HG03097 (cell line): ENCODE measurements at regions not wholly inside any gene's neighbourhood (a gene's known extent, or its start where the extent isn't known, plus 50 kb on each side); places are given as distances from the start of the nearest gene placed in this dataset.
"Not testable (repeated sequence)": the region's sequence is repeated elsewhere in the genome, so short reads cannot be mapped to it uniquely, and the experiment has no call there.

Experiments
- ATAC-seq: cut with Tn5 transposase; IDR thresholded peaks from one replicate; pipeline ENCODE4 v1.9.1; 2021; ENCODE audit not compliant: unreplicated experiment, low FRiP score

- no peak for ATAC-seq
These were observed 241.7 kb downstream of the SETD4 start for GRCh38 chr21:35818597-35818996.

DNA sequence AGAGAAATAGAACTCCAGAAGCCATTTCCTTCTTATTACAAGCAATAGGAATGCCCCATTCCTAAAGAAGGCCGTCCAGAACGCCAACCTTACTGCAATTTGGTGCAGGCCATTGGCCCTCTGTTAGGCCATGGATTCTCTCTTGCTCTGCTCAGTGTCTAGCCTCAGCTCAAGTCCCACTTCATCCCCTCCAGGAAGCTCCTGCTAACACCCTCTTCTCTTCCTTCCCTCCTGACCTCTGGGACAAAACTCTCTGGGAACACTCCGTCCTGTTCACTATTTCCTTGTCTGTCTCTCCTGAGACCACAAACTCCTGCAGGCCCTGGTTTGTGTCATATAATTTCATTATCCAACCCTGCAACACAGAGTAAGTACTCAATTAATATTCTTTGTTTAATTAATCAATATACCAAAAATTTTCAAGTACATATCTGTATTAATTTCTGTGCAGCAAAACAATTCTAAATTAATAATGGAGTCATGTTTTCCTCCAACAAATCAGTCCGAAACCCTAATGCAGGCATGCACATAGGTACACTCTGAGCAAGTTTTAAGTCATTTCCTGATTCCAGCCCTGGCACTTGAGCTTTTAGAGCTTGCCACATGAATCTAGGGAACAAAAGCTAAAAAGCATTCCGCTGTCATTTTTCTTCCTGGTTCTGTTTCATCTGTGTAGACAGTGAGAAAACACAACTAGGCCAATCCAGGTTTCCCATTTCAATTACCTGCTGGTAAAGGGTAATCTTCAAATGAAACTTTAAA is 245.3 kb downstream of the SETD4 start:
- no peak for ATAC-seq

DNA sequence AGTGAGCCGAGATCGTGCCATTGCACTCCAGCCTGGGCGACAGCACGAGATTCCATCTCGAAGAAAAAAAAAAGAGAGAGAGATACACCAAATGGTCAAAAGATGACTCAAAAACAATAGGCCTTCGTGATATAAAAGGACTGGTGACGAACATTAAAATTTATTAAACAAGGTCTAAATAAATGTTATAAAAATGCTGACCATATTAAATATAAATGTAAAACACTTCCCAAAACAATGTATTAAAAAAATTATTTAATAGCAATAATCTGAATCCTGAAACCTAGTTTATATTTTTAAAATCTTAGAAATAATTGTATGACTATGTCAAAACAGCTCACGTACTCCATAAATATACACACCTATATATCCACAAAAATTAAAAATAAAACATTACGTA is 247.6 kb downstream of the SETD4 start:
- ATAC-seq, result no peak

DNA sequence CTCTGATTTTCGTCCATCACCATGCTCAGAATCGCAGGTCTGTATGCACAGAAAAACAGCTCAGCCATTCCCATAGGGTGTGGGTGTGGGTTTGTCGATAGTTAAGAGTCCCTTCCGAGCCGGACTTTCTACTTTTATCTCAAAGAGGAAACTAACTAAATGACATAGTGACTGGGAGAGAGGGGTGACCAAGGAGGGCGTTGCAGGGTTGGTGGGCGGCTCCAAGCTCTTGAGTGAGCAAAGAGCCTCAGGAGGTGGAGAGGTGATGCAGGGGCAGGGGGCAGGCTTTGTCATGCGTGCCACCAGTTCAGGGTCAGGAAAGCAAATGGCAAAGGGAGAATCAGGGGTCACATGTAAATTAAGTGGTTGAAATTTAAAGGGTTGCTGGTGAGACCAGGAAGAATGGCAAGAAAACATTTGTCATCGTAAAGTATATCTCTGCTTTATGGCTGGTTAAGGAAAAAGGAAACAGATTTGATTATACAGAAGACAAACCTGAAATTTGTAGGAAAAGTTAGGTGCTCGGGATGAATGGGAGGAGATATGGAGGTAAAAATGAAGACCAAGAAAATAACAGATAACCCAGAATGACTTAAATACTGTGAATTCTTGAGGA is 249.0 kb downstream of the SETD4 start:
- ATAC-seq, result no peak

- no peak for ATAC-seq
These were observed 249.8 kb downstream of the SETD4 start for GRCh38 chr21:35810431-35810970.

DNA sequence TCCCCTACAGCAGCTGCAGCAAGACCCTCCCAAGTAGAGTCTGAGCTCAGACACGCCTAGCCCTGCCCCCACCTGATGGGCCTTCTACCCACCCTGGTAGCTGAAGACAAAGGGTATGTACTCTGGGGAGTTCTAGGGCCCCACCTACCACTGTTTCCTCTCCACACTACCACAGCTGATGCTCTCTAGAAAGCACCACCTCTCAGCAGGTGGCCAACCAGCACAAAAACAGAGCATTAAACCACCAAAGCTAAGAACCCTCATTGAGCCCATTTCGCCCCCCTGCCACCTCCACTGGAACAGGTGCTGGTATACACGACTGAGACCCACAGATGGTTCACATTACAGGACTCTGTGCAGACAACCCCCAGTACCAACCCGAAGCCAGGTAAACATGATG is 258.9 kb downstream of the SETD4 start:
- no peak for ATAC-seq

- not testable (repeated sequence) for ATAC-seq
These were observed 259.4 kb downstream of the SETD4 start for GRCh38 chr21:35800796-35801385.

DNA sequence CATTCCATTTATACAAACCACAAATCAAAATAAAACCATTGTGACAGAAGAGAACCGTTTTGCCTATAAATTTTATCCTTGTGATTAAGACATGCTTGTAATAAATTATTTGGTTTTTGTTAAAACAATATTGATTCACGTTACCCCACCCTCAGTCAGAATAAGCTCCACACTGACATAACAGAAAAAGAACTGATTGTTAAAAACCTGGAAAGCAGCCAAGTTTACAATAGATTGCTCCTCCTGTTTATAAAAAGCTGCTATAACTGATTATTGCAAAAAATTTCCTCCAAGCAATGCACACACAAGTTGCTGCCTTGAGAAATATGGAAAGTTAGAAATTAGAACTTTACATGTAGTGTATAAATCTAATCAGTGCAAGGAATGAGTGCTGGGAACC is 263.5 kb downstream of the SETD4 start:
- no peak for ATAC-seq

GRCh38 chr21:35794527-35794926 is 265.8 kb downstream of the SETD4 start:
- not testable (repeated sequence) for ATAC-seq

DNA sequence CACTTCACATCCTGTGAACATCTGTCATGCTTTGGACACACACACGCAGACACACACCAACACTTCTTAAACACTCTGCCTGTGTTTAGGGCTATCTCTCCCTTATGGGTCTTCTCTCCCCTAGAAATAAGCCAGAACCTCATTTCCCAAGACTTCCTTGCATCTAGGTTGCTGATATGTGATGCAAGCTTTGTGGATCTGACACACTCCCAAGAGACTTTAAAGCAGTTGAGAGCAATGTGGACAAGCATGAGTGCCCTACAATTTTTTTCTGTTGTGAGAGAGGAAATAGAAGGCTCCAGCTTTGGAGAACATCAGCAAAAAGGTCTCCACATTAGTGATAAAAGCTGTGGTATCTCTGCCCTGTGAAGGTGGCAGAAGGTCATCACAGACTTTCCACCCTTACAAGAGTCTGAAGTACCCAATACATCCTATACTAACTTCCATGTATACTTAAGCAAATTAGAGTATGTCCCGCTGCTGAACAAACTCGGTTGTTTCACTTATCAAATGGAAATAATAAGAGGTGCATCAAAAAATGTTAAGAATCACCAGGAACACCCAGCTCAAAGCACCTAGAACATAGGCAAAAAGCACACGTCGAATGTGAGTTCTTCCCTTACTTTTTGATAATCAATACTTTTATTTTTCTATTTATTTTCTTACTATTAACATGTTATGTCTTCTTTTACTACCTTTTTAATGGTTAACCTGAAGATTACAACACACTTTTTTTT is 267.6 kb downstream of the SETD4 start:
- ATAC-seq, result no peak

GRCh38 chr21:35791541-35792325 is 268.6 kb downstream of the SETD4 start:
- no peak for ATAC-seq

GRCh38 chr21:35783721-35784120 is 276.6 kb downstream of the SETD4 start:
- no peak for ATAC-seq

GRCh38 chr21:35782667-35783066 is 277.7 kb downstream of the SETD4 start:
- ATAC-seq, result no peak

DNA sequence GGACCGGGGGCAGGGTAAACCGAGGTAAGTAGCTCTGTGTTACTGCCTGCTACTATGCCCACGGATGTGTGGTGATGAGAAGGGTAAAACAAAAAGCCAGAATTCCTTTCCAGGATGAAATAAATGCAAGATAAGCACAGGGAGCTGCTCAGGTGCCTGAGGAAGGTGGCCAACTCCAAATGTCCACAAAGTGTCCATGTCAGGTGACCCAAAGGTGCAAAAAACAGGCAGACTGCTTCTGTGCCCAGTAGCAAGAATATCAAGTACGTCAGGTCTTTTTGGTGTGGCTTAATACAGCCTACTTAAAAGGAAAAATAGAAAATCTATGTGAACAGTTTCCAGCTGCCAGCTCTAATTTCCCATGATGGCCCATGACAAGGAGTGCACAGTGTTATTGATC is 279.3 kb downstream of the SETD4 start:
- no peak for ATAC-seq

GRCh38 chr21:35779690-35780570 is 280.4 kb downstream of the SETD4 start:
- no peak for ATAC-seq

DNA sequence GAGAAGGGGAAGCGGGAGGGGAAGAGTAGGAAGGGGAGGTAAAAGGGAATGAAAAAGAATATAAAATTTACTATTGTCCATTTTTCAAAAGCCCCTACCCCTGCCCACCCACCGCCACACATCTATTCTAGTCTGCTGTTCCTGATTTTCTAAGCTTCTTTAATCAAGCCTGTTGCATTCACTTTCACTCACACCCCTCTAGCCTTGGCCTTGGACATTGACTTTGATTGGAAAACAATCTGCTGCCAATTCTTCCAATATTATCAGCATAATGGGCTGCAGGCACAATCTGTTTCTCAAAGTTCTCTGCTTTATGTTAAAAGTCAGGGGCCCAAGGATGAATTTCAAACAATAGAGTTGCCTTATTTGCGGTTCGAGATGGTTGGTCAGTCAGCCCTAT is 281.2 kb downstream of the SETD4 start:
- no peak for ATAC-seq

- ATAC-seq, result no peak
These were observed 283.2 kb downstream of the SETD4 start for GRCh38 chr21:35777081-35777480.

DNA sequence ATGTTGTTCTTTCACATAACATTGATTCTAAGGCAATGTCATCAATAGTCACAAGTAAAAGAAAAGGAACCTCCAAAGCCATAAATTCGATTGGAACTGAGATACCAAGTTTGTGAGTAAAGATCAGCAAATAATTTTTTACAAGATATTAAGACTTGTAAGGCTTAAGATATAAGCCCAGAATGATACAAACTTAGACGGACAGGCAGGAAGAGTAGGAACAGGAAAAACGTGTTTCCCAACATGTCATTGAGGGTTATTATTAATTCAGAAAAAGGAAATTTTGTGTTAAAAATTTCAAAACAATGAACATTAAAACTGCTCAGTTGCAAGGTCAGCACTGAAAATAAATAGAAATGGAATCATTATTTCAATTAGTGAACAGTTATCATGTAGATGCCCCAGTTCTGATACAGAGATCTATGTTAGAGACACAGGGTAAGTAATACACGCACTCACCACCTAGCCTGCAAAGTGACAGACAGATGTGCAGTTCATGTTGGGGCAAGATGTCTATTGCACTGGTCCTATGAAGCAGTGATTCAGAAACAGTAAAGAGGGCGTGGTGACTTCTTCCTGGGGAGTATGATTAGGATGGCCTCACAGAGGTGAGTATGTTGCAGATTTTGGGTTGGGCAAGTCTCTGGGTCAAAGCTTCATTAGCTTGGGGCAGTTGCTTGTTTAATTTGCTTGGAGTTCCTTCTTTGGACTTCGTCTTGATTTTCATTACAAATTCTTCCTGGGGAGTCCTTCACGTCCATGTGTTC is 284.4 kb downstream of the SETD4 start:
- ATAC-seq, result no peak
